ENCODE measurements at regions not wholly inside any gene's neighbourhood (a gene's known extent, or its start where the extent isn't known, plus 50 kb on each side); places are given as distances from the start of the nearest gene placed in this dataset.

GRCh38 chr14:57080691-57081090, 188.0 kb downstream of the EXOC5 start:
- no peak for TF ChIP-seq POLR2AphosphoS5 (IDR thresholded peaks at IDR 0.05)
- TF ChIP-seq, protein P1, sequence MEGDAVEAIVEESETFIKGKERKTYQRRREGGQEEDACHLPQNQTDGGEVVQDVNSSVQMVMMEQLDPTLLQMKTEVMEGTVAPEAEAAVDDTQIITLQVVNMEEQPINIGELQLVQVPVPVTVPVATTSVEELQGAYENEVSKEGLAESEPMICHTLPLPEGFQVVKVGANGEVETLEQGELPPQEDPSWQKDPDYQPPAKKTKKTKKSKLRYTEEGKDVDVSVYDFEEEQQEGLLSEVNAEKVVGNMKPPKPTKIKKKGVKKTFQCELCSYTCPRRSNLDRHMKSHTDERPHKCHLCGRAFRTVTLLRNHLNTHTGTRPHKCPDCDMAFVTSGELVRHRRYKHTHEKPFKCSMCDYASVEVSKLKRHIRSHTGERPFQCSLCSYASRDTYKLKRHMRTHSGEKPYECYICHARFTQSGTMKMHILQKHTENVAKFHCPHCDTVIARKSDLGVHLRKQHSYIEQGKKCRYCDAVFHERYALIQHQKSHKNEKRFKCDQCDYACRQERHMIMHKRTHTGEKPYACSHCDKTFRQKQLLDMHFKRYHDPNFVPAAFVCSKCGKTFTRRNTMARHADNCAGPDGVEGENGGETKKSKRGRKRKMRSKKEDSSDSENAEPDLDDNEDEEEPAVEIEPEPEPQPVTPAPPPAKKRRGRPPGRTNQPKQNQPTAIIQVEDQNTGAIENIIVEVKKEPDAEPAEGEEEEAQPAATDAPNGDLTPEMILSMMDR (IDR thresholded peaks at IDR 0.05): no peak
